GM12878 (cell line): ENCODE measurements at regions not wholly inside any gene's neighbourhood (a gene's known extent, or its start where the extent isn't known, plus 50 kb on each side); places are given as distances from the start of the nearest gene placed in this dataset.

Source experiments
- ATAC-seq: fragments of 200-7000 bp; cut with Tn5 transposase; 3 replicates; pipeline ENCODE4 v1.9.1; 2020; ENCODE audit warnings: mild to moderate bottlenecking, moderate library complexity
- BruUV-seq: library from RNA; stranded (reverse); fragments of 400-500 nt; replicated peaks from 2 replicates; lab custom pipeline; 2021; lab: Mats Ljungman, UMichigan
- CTCF ChIA-PET: fragments of 300-600 bp; sonication (Branson Sonifier 250); formaldehyde crosslinking; extraction: SDS; loops from one replicate; lab custom pipeline; 2021; ENCODE audit warnings: inconsistent platforms; lab: Yijun Ruan, JAX
- POLR2A ChIA-PET: fragments of 350-600 bp; formaldehyde crosslinking; extraction: SDS; loops from one replicate; lab custom pipeline; 2021; ENCODE audit warnings: inconsistent platforms; lab: Charles Lee
- RAD21 ChIA-PET: fragments of 300-600 bp; sonication (Branson Sonifier 250); formaldehyde crosslinking; loops from one replicate; lab custom pipeline; 2023; ENCODE audit warnings: antibody characterized with exemption; ENCODE audit not compliant: unreplicated experiment; lab: Charles Lee
- SMC1A ChIA-PET: fragments of 300-600 bp; sonication (Branson Sonifier 250); formaldehyde crosslinking; loops from one replicate; lab custom pipeline; 2023; ENCODE audit not compliant: unreplicated experiment, uncharacterized antibody; lab: Charles Lee
- DNase-seq: peaks from one replicate; pipeline ENCODE4 v3.0.0-alpha.2; 2011; ENCODE audit warnings: low read depth, low spot score
- FAIRE-seq: peaks from 3 replicates; lab custom pipeline; 2011; peaks lifted over from hg19 to GRCh38; lab: Jason Lieb, UNC
- H2AFZ ChIP-seq: 2 replicates; pipeline ENCODE4 v1.6.0; 2011; ENCODE audit warnings: low read depth, low read length, control low read depth; ENCODE audit not compliant: control insufficient read depth
- H3K27ac ChIP-seq: 2 replicates; pipeline ENCODE4 v1.5.1; 2011; ENCODE audit warnings: control low read depth; ENCODE audit not compliant: control insufficient read depth, insufficient read depth
- H3K27me3 ChIP-seq, 2 experiments: replicated peaks in 1 of 2; 2 replicates each; pipeline versions ENCODE4 v1.6.0 to v1.6.1; 2011; ENCODE audit warnings: low read length in 1 of 2; ENCODE audit not compliant: control insufficient read depth in 2 of 2, insufficient read depth in 2 of 2
- H3K36me3 ChIP-seq, 2 experiments: 2 replicates each; pipeline ENCODE4 v1.5.1; 2011; ENCODE audit warnings: low read length in 1 of 2; ENCODE audit not compliant: control insufficient read depth in 2 of 2, insufficient read depth in 2 of 2
- H3K4me1 ChIP-seq: 2 replicates; pipeline ENCODE4 v1.6.1; 2011; ENCODE audit warnings: mild to moderate bottlenecking, low read length, moderate library complexity, mixed read lengths; ENCODE audit not compliant: control insufficient read depth, insufficient read depth
- H3K4me2 ChIP-seq: 2 replicates; pipeline ENCODE4 v1.6.0; 2011; ENCODE audit warnings: control low read depth; ENCODE audit not compliant: control insufficient read depth, insufficient read depth
- H3K4me3 ChIP-seq: fragments of 200-600 bp; sonication (generic); 2 replicates; pipeline ENCODE4 v1.5.1; 2016
- H3K79me2 ChIP-seq: 2 replicates; pipeline ENCODE4 v1.6.0; 2011; ENCODE audit warnings: low read length; ENCODE audit not compliant: control insufficient read depth, insufficient read depth
- H3K9ac ChIP-seq: 2 replicates; pipeline ENCODE4 v1.8.0; 2011; ENCODE audit warnings: low read length, control low read depth, mixed read lengths; ENCODE audit not compliant: control insufficient read depth, insufficient read depth
- H3K9me3 ChIP-seq: replicated peaks from 3 replicates; pipeline ENCODE4 v1.5.1; 2011; ENCODE audit warnings: mild to moderate bottlenecking, low read length; ENCODE audit not compliant: control insufficient read depth, insufficient read depth
- H4K20me1 ChIP-seq: 2 replicates; pipeline ENCODE4 v1.6.0; 2011; ENCODE audit not compliant: control insufficient read depth, insufficient read depth
- BCL11A ChIP-seq: IDR thresholded peaks from 2 replicates; pipeline ENCODE4 v1.6.1; 2011; ENCODE audit warnings: low read depth, low read length
- NFIC ChIP-seq: IDR thresholded peaks from 2 replicates; pipeline ENCODE4 v1.6.1; 2012; ENCODE audit warnings: low read depth, mild to moderate bottlenecking, inconsistent platforms, low read length, moderate library complexity
- NR2C1 ChIP-seq: fragments of 450-650 bp; IDR thresholded peaks from 2 replicates; pipeline ENCODE4 v1.6.1; 2017; ENCODE audit warnings: antibody characterized with exemption, mild to moderate bottlenecking, moderate library complexity
- NRF1 ChIP-seq: conservative IDR thresholded peaks from 2 replicates; pipeline ENCODE4 v1.6.1; 2011; ENCODE audit warnings: mild to moderate bottlenecking, low read depth, low read length, improper control_type of control experiment
- SIX5 ChIP-seq: IDR thresholded peaks from 2 replicates; pipeline ENCODE4 v1.6.1; 2011; ENCODE audit warnings: mild to moderate bottlenecking, low read depth, low read length, moderate library complexity; ENCODE audit not compliant: severe bottlenecking
- WGBS: methylation state at CpG from one replicate; pipeline ENCODE4 v1.1.6; 2016; ENCODE audit warnings: low lambda C conversion rate; ENCODE audit not compliant: insufficient replicate concordance, insufficient coverage; ENCODE audit errors: missing lambda C conversion rate; 5-methylcytosine and 5-hydroxymethylcytosine counted together
- in situ Hi-C: fragments of 300-500 bp; cut with MboI; formaldehyde crosslinking; loops from 9 replicates; pipeline ENCODE4 v1.14.3; 2018; ENCODE audit warnings: mixed read lengths
- intact Hi-C: fragments of 100-400 bp; cut with micrococcal nuclease; formaldehyde crosslinking; loops from one replicate; pipeline ENCODE4 v1.14.2; 2022; ENCODE audit not compliant: unreplicated experiment
- TF ChIP-seq, protein P1 (sequence below), 3 experiments: IDR thresholded peaks in 2 of 3; conservative IDR thresholded peaks in 1 of 3; 2 replicates each; pipeline ENCODE4 v1.5.1; 2011; ENCODE audit warnings: low read depth in 3 of 3, low read length in 3 of 3, mild to moderate bottlenecking in 3 of 3, control low read depth in 2 of 3, moderate library complexity in 2 of 3, inconsistent platforms in 1 of 3, mixed read lengths in 1 of 3; ENCODE audit not compliant: control insufficient read depth in 2 of 3, insufficient read depth in 1 of 3; ENCODE audit errors: extremely low read depth in 1 of 3
- TF ChIP-seq, protein P2 (sequence below): fragments of 450-650 bp; IDR thresholded peaks from 2 replicates; pipeline ENCODE4 v1.6.1; 2016; ENCODE audit warnings: mild to moderate bottlenecking
- TF ChIP-seq, protein P3 (sequence below): fragments of 450-650 bp; IDR thresholded peaks from 2 replicates; pipeline ENCODE4 v1.6.1; 2017; ENCODE audit warnings: antibody characterized with exemption, mild to moderate bottlenecking, moderate library complexity

DNA sequence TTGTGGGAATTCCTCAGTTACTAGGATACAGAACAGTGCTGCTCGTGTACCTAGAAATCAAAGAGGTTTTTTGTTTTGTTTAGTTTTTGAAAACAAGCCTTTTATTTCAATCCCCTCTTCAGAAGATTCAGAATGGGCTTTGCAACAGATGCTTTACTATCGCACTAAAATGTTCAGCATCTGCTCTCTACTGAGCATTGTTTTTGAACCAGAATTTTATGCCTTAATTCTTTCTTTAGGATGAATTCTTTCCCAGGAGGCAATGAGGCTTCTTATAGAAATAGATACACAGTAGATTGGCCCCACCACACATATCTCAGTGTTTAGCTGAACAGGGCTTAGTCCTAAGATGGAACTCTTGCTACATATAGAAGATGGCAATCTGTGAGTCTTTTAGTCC, 95.9 kb upstream of the SPACA1 start:
- FAIRE-seq: no peak
- Histone ChIP-seq H3K4me1 (no peaks in the 10 kb centered on the region), H3K79me2 (no peaks in the 10 kb centered on the region), H3K9me3 (no peaks in the 10 kb centered on the region), H3K4me2 (no peak overlapping the region), H3K4me3 (no peak overlapping the region), H4K20me1 (no peaks in the 10 kb centered on the region), H3K36me3 (no peaks in the 10 kb centered on the region), H3K27me3 (no peaks in the 10 kb centered on the region), H3K9ac (no peak overlapping the region), H2AFZ (no peak overlapping the region), H3K27ac (no peak overlapping the region)
- TF ChIP-seq, protein P1, sequence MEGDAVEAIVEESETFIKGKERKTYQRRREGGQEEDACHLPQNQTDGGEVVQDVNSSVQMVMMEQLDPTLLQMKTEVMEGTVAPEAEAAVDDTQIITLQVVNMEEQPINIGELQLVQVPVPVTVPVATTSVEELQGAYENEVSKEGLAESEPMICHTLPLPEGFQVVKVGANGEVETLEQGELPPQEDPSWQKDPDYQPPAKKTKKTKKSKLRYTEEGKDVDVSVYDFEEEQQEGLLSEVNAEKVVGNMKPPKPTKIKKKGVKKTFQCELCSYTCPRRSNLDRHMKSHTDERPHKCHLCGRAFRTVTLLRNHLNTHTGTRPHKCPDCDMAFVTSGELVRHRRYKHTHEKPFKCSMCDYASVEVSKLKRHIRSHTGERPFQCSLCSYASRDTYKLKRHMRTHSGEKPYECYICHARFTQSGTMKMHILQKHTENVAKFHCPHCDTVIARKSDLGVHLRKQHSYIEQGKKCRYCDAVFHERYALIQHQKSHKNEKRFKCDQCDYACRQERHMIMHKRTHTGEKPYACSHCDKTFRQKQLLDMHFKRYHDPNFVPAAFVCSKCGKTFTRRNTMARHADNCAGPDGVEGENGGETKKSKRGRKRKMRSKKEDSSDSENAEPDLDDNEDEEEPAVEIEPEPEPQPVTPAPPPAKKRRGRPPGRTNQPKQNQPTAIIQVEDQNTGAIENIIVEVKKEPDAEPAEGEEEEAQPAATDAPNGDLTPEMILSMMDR (IDR thresholded peaks at IDR 0.05 in 2 of 3, conservative IDR thresholded peaks at IDR 0.05 in 1 of 3; ENCODE audit: control insufficient read depth in 2 of 3, extremely low read depth in 1 of 3, insufficient read depth in 1 of 3, low read depth in 3 of 3, low read length in 3 of 3): no peak
- TF ChIP-seq SIX5: no peak
- TF ChIP-seq NR2C1: no peak
- TF ChIP-seq, protein P2, sequence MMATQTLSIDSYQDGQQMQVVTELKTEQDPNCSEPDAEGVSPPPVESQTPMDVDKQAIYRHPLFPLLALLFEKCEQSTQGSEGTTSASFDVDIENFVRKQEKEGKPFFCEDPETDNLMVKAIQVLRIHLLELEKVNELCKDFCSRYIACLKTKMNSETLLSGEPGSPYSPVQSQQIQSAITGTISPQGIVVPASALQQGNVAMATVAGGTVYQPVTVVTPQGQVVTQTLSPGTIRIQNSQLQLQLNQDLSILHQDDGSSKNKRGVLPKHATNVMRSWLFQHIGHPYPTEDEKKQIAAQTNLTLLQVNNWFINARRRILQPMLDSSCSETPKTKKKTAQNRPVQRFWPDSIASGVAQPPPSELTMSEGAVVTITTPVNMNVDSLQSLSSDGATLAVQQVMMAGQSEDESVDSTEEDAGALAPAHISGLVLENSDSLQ: no peak
- TF ChIP-seq, protein P3, sequence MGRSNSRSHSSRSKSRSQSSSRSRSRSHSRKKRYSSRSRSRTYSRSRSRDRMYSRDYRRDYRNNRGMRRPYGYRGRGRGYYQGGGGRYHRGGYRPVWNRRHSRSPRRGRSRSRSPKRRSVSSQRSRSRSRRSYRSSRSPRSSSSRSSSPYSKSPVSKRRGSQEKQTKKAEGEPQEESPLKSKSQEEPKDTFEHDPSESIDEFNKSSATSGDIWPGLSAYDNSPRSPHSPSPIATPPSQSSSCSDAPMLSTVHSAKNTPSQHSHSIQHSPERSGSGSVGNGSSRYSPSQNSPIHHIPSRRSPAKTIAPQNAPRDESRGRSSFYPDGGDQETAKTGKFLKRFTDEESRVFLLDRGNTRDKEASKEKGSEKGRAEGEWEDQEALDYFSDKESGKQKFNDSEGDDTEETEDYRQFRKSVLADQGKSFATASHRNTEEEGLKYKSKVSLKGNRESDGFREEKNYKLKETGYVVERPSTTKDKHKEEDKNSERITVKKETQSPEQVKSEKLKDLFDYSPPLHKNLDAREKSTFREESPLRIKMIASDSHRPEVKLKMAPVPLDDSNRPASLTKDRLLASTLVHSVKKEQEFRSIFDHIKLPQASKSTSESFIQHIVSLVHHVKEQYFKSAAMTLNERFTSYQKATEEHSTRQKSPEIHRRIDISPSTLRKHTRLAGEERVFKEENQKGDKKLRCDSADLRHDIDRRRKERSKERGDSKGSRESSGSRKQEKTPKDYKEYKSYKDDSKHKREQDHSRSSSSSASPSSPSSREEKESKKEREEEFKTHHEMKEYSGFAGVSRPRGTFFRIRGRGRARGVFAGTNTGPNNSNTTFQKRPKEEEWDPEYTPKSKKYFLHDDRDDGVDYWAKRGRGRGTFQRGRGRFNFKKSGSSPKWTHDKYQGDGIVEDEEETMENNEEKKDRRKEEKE: no peak
- TF ChIP-seq NRF1: no peak
- TF ChIP-seq NFIC: no peak
- TF ChIP-seq BCL11A: no peak
- BruUV-seq: no TSS peak
- in situ Hi-C loops (no loop called here), intact Hi-C loops (no loop called here)
- ATAC-seq: no peak
- ChIA-PET SMC1A (interaction anchor here (1.0 kb wide), 1 partner anchor 69 kb away, joined by 3 read pairs; no protein-coding TSS in a partner anchor), POLR2A (interaction anchor here (0.6 to 0.9 kb wide), 2 partner anchors 17 to 147 kb away, joined by 4 to 6 read pairs; no protein-coding TSS in a partner anchor), RAD21 (no interaction called here), CTCF (interaction anchor here (1.1 kb wide), 1 partner anchor 919 kb away, joined by 3 read pairs; no protein-coding TSS in a partner anchor)
- 67% methylated on average over 2 of the region's 2 CpGs for WGBS
- no peak for DNase-seq
